Panc1 (cell line): ENCODE measurements at regions not wholly inside any gene's neighbourhood (a gene's known extent, or its start where the extent isn't known, plus 50 kb on each side); places are given as distances from the start of the nearest gene placed in this dataset.

Experiments used
- ATAC-seq: fragments of 200-7000 bp; cut with Tn5 transposase; 2 replicates; pipeline ENCODE4 v1.9.1; 2020; ENCODE audit warnings: mild to moderate bottlenecking, moderate library complexity
- BruUV-seq: library from RNA; stranded (reverse); fragments of 400-500 nt; replicated peaks from 2 replicates; lab custom pipeline; 2021; lab: Mats Ljungman, UMichigan
- CTCF ChIA-PET: fragments of 300-600 bp; sonication (Branson Sonifier 250); formaldehyde crosslinking; loops from one replicate; lab custom pipeline; 2022; ENCODE audit warnings: antibody characterized with exemption; lab: Charles Lee
- POLR2A ChIA-PET: fragments of 300-600 bp; sonication (Branson Sonifier 250); formaldehyde crosslinking; loops from one replicate; lab custom pipeline; 2022; ENCODE audit warnings: antibody characterized with exemption; lab: Charles Lee
- DNase-seq: peaks from one replicate; pipeline ENCODE4 v3.0.0-alpha.2; 2010; ENCODE audit warnings: low read depth, low spot score
- H3K27ac ChIP-seq: 2 replicates; pipeline ENCODE4 v1.5.1; 2011; ENCODE audit warnings: mild to moderate bottlenecking, low read length, inconsistent platforms
- H3K27me3 ChIP-seq: fragments of 200-500 bp; sonication (Bioruptor generic); 2 replicates; pipeline ENCODE4 v1.6.0; 2014; ENCODE audit warnings: low read length, inconsistent platforms; ENCODE audit not compliant: control insufficient read depth, insufficient read depth
- H3K36me3 ChIP-seq: fragments of 200-500 bp; sonication (Bioruptor generic); 2 replicates; pipeline ENCODE4 v1.5.1; 2014; ENCODE audit warnings: inconsistent platforms, mild to moderate bottlenecking, low read length, moderate library complexity; ENCODE audit not compliant: control insufficient read depth, insufficient read depth
- H3K4me1 ChIP-seq: 2 replicates; pipeline ENCODE4 v1.5.1; 2011; ENCODE audit warnings: inconsistent platforms, mild to moderate bottlenecking, low read length, moderate library complexity; ENCODE audit not compliant: control insufficient read depth, insufficient read depth
- H3K4me3 ChIP-seq, 2 experiments: 2 replicates each; pipeline ENCODE4 v1.5.1; 2011 to 2012; ENCODE audit warnings: low read depth in 2 of 2, low read length in 2 of 2, mild to moderate bottlenecking in 2 of 2, inconsistent platforms in 1 of 2, moderate library complexity in 1 of 2
- H3K9me3 ChIP-seq: fragments of 200-500 bp; sonication (Bioruptor generic); 2 replicates; pipeline ENCODE4 v1.5.1; 2014; ENCODE audit warnings: low read depth, mild to moderate bottlenecking, inconsistent platforms, low read length, moderate library complexity; ENCODE audit not compliant: control insufficient read depth, insufficient read depth
- POLR2AphosphoS5 ChIP-seq: IDR thresholded peaks from 2 replicates; pipeline ENCODE4 v1.6.1; 2012; ENCODE audit warnings: mild to moderate bottlenecking, low read depth, low read length, moderate library complexity
- SIN3A ChIP-seq: IDR thresholded peaks from 2 replicates; pipeline ENCODE4 v1.6.1; 2012; ENCODE audit warnings: low read depth, mild to moderate bottlenecking, low read length, moderate library complexity, borderline replicate concordance; ENCODE audit not compliant: insufficient read depth
- TCF7L2 ChIP-seq: IDR thresholded peaks from 2 replicates; pipeline ENCODE4 v1.6.1; 2011; ENCODE audit warnings: mild to moderate bottlenecking, low read depth, low read length, inconsistent platforms
- in situ Hi-C: cut with HindIII; loops from 2 replicates; pipeline ENCODE4 v1.10.0; 2016; ENCODE audit warnings: low sequenced_read_pairs, low pct_unique_long_range_greater_than_20kb
- intact Hi-C: fragments of 100-400 bp; cut with micrococcal nuclease; formaldehyde crosslinking; loops from one replicate; pipeline ENCODE4 v1.10.0; 2022; ENCODE audit not compliant: unreplicated experiment
- TF ChIP-seq, protein P1 (sequence below), 2 experiments: IDR thresholded peaks; 2 replicates each; pipeline ENCODE4 v1.6.1; 2011 to 2012; ENCODE audit warnings: low read depth in 2 of 2, control low read depth in 1 of 2, low read length in 1 of 2, mild to moderate bottlenecking in 1 of 2, moderate library complexity in 1 of 2; ENCODE audit not compliant: insufficient read depth in 1 of 2
- TF ChIP-seq, protein P2 (sequence below): fragments of 450-650 bp; IDR thresholded peaks from 2 replicates; pipeline ENCODE4 v1.5.1; 2017; ENCODE audit warnings: mild to moderate bottlenecking

DNA sequence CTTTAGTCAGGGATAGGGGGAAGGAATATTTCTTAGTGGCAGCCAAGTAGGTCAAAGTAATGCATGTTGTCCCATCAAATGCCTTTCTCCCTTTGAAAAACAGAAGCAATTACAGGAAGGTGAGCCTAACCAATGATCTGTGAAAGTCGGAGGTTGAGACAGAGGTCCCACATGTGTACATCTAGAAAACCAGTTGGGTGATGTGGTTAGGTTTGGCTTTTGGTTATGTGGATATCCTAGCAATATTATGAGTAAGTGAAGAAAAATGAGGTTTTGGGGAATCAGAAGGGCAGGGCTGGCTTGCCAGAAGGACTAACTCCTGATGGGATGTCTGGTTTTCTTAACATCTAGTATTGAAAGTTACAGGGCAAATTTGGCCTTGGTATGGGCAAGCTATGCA, 63.4 kb upstream of the PALM2AKAP2 start:
- POLR2A ChIA-PET = no interaction called here

DNA sequence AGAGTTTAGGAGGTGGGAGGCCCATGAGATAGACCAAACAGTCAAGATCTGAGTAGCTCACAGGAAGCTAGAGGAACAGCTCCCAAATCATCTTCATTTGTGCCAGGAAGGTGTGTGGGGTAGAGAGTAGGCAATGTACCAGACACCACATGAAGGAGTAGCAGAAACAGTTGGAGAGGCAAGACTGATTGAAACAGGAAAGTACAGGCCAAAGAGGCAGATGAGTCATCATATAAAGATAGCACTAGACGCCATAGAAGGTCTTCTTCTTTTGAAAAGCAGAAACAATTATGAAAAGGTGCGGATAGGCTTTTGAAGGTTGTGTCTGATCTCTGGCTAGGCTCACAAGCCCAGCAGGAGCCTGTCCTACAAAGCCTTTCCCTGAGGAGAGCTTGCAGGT, 62.7 kb upstream of the PALM2AKAP2 start:
- TF ChIP-seq, protein P1, sequence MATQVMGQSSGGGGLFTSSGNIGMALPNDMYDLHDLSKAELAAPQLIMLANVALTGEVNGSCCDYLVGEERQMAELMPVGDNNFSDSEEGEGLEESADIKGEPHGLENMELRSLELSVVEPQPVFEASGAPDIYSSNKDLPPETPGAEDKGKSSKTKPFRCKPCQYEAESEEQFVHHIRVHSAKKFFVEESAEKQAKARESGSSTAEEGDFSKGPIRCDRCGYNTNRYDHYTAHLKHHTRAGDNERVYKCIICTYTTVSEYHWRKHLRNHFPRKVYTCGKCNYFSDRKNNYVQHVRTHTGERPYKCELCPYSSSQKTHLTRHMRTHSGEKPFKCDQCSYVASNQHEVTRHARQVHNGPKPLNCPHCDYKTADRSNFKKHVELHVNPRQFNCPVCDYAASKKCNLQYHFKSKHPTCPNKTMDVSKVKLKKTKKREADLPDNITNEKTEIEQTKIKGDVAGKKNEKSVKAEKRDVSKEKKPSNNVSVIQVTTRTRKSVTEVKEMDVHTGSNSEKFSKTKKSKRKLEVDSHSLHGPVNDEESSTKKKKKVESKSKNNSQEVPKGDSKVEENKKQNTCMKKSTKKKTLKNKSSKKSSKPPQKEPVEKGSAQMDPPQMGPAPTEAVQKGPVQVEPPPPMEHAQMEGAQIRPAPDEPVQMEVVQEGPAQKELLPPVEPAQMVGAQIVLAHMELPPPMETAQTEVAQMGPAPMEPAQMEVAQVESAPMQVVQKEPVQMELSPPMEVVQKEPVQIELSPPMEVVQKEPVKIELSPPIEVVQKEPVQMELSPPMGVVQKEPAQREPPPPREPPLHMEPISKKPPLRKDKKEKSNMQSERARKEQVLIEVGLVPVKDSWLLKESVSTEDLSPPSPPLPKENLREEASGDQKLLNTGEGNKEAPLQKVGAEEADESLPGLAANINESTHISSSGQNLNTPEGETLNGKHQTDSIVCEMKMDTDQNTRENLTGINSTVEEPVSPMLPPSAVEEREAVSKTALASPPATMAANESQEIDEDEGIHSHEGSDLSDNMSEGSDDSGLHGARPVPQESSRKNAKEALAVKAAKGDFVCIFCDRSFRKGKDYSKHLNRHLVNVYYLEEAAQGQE (IDR thresholded peaks at IDR 0.05; ENCODE audit: insufficient read depth in 1 of 2, low read depth in 2 of 2, low read length in 1 of 2) = no peak
- TF ChIP-seq SIN3A (no peak), POLR2AphosphoS5 (no peak), TCF7L2 (no peak)
- TF ChIP-seq, protein P2, sequence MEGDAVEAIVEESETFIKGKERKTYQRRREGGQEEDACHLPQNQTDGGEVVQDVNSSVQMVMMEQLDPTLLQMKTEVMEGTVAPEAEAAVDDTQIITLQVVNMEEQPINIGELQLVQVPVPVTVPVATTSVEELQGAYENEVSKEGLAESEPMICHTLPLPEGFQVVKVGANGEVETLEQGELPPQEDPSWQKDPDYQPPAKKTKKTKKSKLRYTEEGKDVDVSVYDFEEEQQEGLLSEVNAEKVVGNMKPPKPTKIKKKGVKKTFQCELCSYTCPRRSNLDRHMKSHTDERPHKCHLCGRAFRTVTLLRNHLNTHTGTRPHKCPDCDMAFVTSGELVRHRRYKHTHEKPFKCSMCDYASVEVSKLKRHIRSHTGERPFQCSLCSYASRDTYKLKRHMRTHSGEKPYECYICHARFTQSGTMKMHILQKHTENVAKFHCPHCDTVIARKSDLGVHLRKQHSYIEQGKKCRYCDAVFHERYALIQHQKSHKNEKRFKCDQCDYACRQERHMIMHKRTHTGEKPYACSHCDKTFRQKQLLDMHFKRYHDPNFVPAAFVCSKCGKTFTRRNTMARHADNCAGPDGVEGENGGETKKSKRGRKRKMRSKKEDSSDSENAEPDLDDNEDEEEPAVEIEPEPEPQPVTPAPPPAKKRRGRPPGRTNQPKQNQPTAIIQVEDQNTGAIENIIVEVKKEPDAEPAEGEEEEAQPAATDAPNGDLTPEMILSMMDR = no peak
- BruUV-seq = no TSS peak
- DNase-seq = no peak
- Histone ChIP-seq H3K4me1 (no peaks in the 10 kb centered on the region), H3K4me3 (no peak overlapping the region), H3K27ac (no peak overlapping the region), H3K36me3 (no peaks in the 10 kb centered on the region), H3K9me3 (no peaks in the 10 kb centered on the region), H3K27me3 (no peaks in the 10 kb centered on the region)
- in situ Hi-C loops (no loop called here), intact Hi-C loops (no loop called here)
- CTCF ChIA-PET = no interaction called here
- ATAC-seq = no peak
- POLR2A ChIA-PET = no interaction called here

More for the DNA sequence above, 63.4 kb upstream of the PALM2AKAP2 start:
- Histone ChIP-seq H3K36me3 (no peaks in the 10 kb centered on the region), H3K27me3 (no peaks in the 10 kb centered on the region), H3K27ac (no peak overlapping the region), H3K4me1 (no peaks in the 10 kb centered on the region), H3K9me3 (no peaks in the 10 kb centered on the region), H3K4me3 (no peak overlapping the region)
- CTCF ChIA-PET = no interaction called here
- no peak for ATAC-seq
- BruUV-seq = no TSS peak
- in situ Hi-C loops = no loop called here
- TF ChIP-seq, protein P1 (IDR thresholded peaks at IDR 0.05; ENCODE audit: insufficient read depth in 1 of 2, low read depth in 2 of 2, low read length in 1 of 2) = no peak
- TF ChIP-seq SIN3A (no peak), TCF7L2 (no peak), POLR2AphosphoS5 (no peak)
- TF ChIP-seq, protein P2 = no peak
- DNase-seq = no peak
- intact Hi-C loops = no loop called here
